IMR-90 (cell line): ENCODE measurements at regions not wholly inside any gene's neighbourhood (a gene's known extent, or its start where the extent isn't known, plus 50 kb on each side); places are given as distances from the start of the nearest gene placed in this dataset.

Source experiments
- ATAC-seq: fragments of 200-7000 bp; cut with Tn5 transposase; 2 replicates; pipeline ENCODE4 v1.9.1; 2020; ENCODE audit warnings: low read depth, mild to moderate bottlenecking, moderate library complexity
- BruUV-seq: library from RNA; stranded (reverse); fragments of 400-500 nt; replicated peaks from 2 replicates; lab custom pipeline; 2021; lab: Mats Ljungman, UMichigan
- CTCF ChIA-PET: fragments of 300-600 bp; formaldehyde crosslinking; extraction: SDS; loops from one replicate; lab custom pipeline; 2021; ENCODE audit warnings: antibody characterized with exemption; lab: Yijun Ruan, JAX
- POLR2A ChIA-PET: fragments of 300-600 bp; sonication (Branson Sonifier 250); formaldehyde crosslinking; loops from one replicate; lab custom pipeline; 2022; ENCODE audit warnings: antibody characterized with exemption; ENCODE audit not compliant: unreplicated experiment; lab: Charles Lee
- DNase-seq: peaks from one replicate; pipeline ENCODE4 v3.0.0; 2013
- H2AFZ ChIP-seq: replicated peaks from 2 replicates; pipeline ENCODE3; 2013; ENCODE audit warnings: low read length, mild to moderate bottlenecking; ENCODE audit not compliant: poor library complexity
- H2AK5ac ChIP-seq: 2 replicates; pipeline ENCODE4 v1.6.1; 2013; ENCODE audit warnings: low read depth, low read length, inconsistent platforms
- H2AK9ac ChIP-seq: replicated peaks from 2 replicates; pipeline ENCODE3; 2013; ENCODE audit warnings: mild to moderate bottlenecking, low read depth, low read length, moderate library complexity; ENCODE audit not compliant: poor library complexity
- H2BK120ac ChIP-seq: 2 replicates; pipeline ENCODE4 v1.6.1; 2013; ENCODE audit warnings: low read depth, low read length, inconsistent platforms
- H2BK15ac ChIP-seq: 3 replicates; pipeline ENCODE4 v1.6.1; 2013; ENCODE audit warnings: low read depth, low read length, inconsistent platforms
- H2BK20ac ChIP-seq: 2 replicates; pipeline ENCODE4 v1.6.1; 2013; ENCODE audit warnings: low read depth, mild to moderate bottlenecking, inconsistent platforms, low read length, moderate library complexity
- H2BK5ac ChIP-seq: 2 replicates; pipeline ENCODE4 v1.6.1; 2013; ENCODE audit warnings: mild to moderate bottlenecking, low read depth, low read length, inconsistent platforms; ENCODE audit not compliant: poor library complexity, severe bottlenecking
- H3K14ac ChIP-seq: replicated peaks from 2 replicates; pipeline ENCODE4 v1.6.1; 2013; ENCODE audit warnings: low read depth, low read length, inconsistent platforms
- H3K18ac ChIP-seq: 2 replicates; pipeline ENCODE4 v1.6.1; 2013; ENCODE audit warnings: low read depth, low read length, control low read depth
- H3K23ac ChIP-seq: 2 replicates; pipeline ENCODE4 v1.6.1; 2013; ENCODE audit warnings: low read depth, low read length, inconsistent platforms
- H3K27ac ChIP-seq: 2 replicates; pipeline ENCODE4 v1.5.1; 2013; ENCODE audit warnings: mild to moderate bottlenecking, control low read depth, low read length; ENCODE audit not compliant: insufficient read depth
- H3K27me3 ChIP-seq: 2 replicates; pipeline ENCODE4 v1.6.1; 2013; ENCODE audit warnings: low read length; ENCODE audit not compliant: control insufficient read depth, insufficient read depth
- H3K36me3 ChIP-seq: 2 replicates; pipeline ENCODE4 v1.6.1; 2013; ENCODE audit warnings: low read length, mixed read lengths; ENCODE audit not compliant: control insufficient read depth, insufficient read depth
- H3K4ac ChIP-seq: 2 replicates; pipeline ENCODE4 v1.6.1; 2013; ENCODE audit warnings: low read depth, low read length, inconsistent platforms
- H3K4me1 ChIP-seq: 2 replicates; pipeline ENCODE4 v1.6.1; 2013; ENCODE audit warnings: low read length, mixed read lengths; ENCODE audit not compliant: control insufficient read depth, insufficient read depth
- H3K4me2 ChIP-seq: 2 replicates; pipeline ENCODE4 v1.6.1; 2013; ENCODE audit warnings: low read depth, mild to moderate bottlenecking, control low read depth, low read length, moderate library complexity
- H3K4me3 ChIP-seq: 2 replicates; pipeline ENCODE4 v1.5.1; 2013; ENCODE audit warnings: low read depth, mild to moderate bottlenecking, control low read depth, low read length, moderate library complexity; ENCODE audit not compliant: insufficient read depth
- H3K56ac ChIP-seq: 2 replicates; pipeline ENCODE4 v1.6.1; 2013; ENCODE audit warnings: low read length, inconsistent platforms; ENCODE audit not compliant: insufficient read depth; ENCODE audit errors: extremely low read depth
- H3K79me1 ChIP-seq, 2 experiments: 2 replicates each; pipeline ENCODE4 v1.6.1; 2013; ENCODE audit warnings: low read length in 2 of 2, inconsistent platforms in 1 of 2, low read depth in 1 of 2
- H3K9ac ChIP-seq: 2 replicates; pipeline ENCODE4 v1.6.1; 2013; ENCODE audit warnings: low read depth, low read length, control low read depth
- H3K9me1 ChIP-seq: 2 replicates; pipeline ENCODE4 v1.6.1; 2013; ENCODE audit warnings: low read length, inconsistent platforms; ENCODE audit not compliant: insufficient read depth
- H3K9me3 ChIP-seq: 2 replicates; pipeline ENCODE4 v1.6.1; 2013; ENCODE audit warnings: low read length; ENCODE audit not compliant: control insufficient read depth, insufficient read depth
- H4K20me1 ChIP-seq: 2 replicates; pipeline ENCODE4 v1.6.1; 2013; ENCODE audit warnings: low read length, inconsistent platforms; ENCODE audit not compliant: insufficient read depth
- H4K5ac ChIP-seq: 2 replicates; pipeline ENCODE4 v1.6.1; 2013; ENCODE audit warnings: mild to moderate bottlenecking, low read depth, low read length, control low read depth
- H4K8ac ChIP-seq, 2 experiments: 2 replicates each; pipeline ENCODE4 v1.6.1; 2013; ENCODE audit warnings: low read depth in 2 of 2, low read length in 2 of 2, control low read depth in 1 of 2, inconsistent platforms in 1 of 2
- H4K91ac ChIP-seq: 2 replicates; pipeline ENCODE4 v1.6.1; 2013; ENCODE audit warnings: low read depth, low read length, inconsistent platforms; ENCODE audit not compliant: insufficient read depth
- CHD1 ChIP-seq: IDR thresholded peaks from 2 replicates; pipeline ENCODE4 v1.6.1; 2012; ENCODE audit warnings: low read depth, low read length, improper control_type of control experiment
- NFE2L2 ChIP-seq: fragments of 150-350 bp; IDR thresholded peaks from 2 replicates; pipeline ENCODE4 v1.6.1; 2016; ENCODE audit warnings: low read depth, mild to moderate bottlenecking, low read length
- RAD21 ChIP-seq: IDR thresholded peaks from 2 replicates; pipeline ENCODE4 v1.6.1; 2012; ENCODE audit warnings: low read length, improper control_type of control experiment
- SMC3 ChIP-seq: fragments of 150-350 bp; IDR thresholded peaks from 2 replicates; pipeline ENCODE4 v1.6.1; 2016; ENCODE audit warnings: low read depth, mild to moderate bottlenecking, antibody characterized with exemption, low read length, moderate library complexity
- WGBS, 2 experiments: methylation state at CpG; one replicate each; pipeline versions ENCODE4 v1.1.5 to v1.1.7; 2013; ENCODE audit warnings: missing lambda C conversion rate in 2 of 2; ENCODE audit not compliant: insufficient read length in 1 of 2; ENCODE audit errors: extremely low coverage in 2 of 2; 5-methylcytosine and 5-hydroxymethylcytosine counted together
- dilution Hi-C: fragments of 300-500 bp; cut with HindIII; formaldehyde crosslinking; loops from one replicate; pipeline ENCODE4 v1.14.3; 2018; ENCODE audit warnings: low sequenced_read_pairs; ENCODE audit not compliant: unreplicated experiment
- in situ Hi-C: fragments of 300-500 bp; cut with MboI; formaldehyde crosslinking; loops from 3 replicates; pipeline ENCODE4 v1.14.3; 2019; ENCODE audit warnings: low sequenced_read_pairs, inconsistent platforms, mixed read lengths
- intact Hi-C: fragments of 100-400 bp; cut with micrococcal nuclease; formaldehyde crosslinking; loops from 2 replicates; pipeline ENCODE4 v1.10.0; 2022
- TF ChIP-seq, protein P1 (sequence below): fragments of 150-350 bp; IDR thresholded peaks from 2 replicates; pipeline ENCODE4 v1.6.1; 2016; ENCODE audit warnings: low read depth, mild to moderate bottlenecking, low read length, moderate library complexity, borderline replicate concordance
- TF ChIP-seq, protein P2 (sequence below): conservative IDR thresholded peaks from 2 replicates; pipeline ENCODE4 v1.5.1; 2012; ENCODE audit warnings: mild to moderate bottlenecking, low read depth, low read length, improper control_type of control experiment

DNA sequence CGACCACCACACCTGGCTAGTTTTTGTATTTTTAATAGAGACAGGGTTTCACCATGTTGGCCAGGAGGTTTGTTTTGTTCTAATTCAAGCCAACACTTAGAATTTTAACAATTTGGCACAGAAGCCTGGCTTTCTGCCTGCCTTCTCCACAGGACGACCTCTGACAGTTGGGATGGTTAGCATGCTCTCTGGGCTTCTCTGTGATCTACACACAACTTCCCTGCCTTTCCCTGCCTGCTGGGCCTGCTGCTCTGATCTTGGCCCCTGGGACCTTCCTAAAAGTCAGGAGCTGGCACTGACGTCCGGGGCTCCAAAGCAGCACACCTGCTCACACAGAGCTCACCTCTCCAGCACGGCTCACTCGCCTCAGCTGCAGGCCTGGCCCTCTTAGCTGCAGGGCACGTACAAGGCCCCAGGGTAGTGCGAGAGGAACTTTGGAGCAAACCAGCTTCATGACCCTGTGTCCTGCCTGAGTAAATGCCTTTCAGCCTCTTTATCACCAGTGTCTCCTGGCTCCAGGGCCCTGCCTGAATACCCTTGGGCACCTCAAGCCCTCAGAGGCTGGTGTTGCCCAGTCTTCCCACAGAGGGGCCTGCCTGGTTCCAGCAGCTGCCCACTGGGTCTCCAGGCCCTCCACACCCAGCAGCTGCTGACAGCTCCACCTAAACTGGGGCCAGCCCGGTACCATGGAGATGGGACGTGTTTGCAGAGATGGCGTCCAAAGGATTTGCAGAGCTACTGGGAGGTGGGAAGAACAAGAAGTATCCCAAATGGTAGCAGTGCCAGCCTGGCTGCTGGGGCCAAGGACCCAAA is 96.0 kb downstream of the PSMB1 start:
- Histone ChIP-seq H3K4me1 (peaks cover 1% of the 10 kb centered on the region; the same call in 1 of the 2 replicates), H3K79me1 (no peaks in the 10 kb centered on the region), H3K27me3 (peaks cover 3% of the 10 kb centered on the region; the same call in 1 of the 2 replicates), H2BK20ac (no peak overlapping the region), H2AK5ac (no peak overlapping the region), H2BK120ac (no peak overlapping the region), H3K4ac (no peak overlapping the region), H3K27ac (no peak overlapping the region), H4K8ac (no peak overlapping the region), H3K56ac (no peak overlapping the region), H2BK5ac (no peak overlapping the region), H4K5ac (no peak overlapping the region), H3K14ac (no peak overlapping the region), H3K4me3 (no peak overlapping the region), H3K18ac (no peak overlapping the region), H4K20me1 (no peaks in the 10 kb centered on the region), H3K9ac (no peak overlapping the region), H2BK15ac (no peak overlapping the region), H4K91ac (no peak overlapping the region), H3K36me3 (no peaks in the 10 kb centered on the region), H3K9me1 (0 out of 2 replicates have a peak, but pooled peaks cover 3% of the 10 kb centered on the region), H2AFZ (peak overlapping the region; percentile 63), H2AK9ac (no peak overlapping the region), H3K4me2 (no peak overlapping the region), H3K9me3 (no peaks in the 10 kb centered on the region), H3K23ac (no peak overlapping the region)
- no TSS peak for BruUV-seq
- intact Hi-C loops (no loop called here), in situ Hi-C loops (no loop called here), dilution Hi-C loops (no loop called here)
- ChIA-PET CTCF (no interaction called here), POLR2A (no interaction called here)
- 73% methylated on average over 5 of the region's 11 CpGs; no CpG with 5 or more reads in 1 of the 2 experiments for WGBS, 2 experiments
- DNase-seq, result no peak
- ATAC-seq, result no peak; the same call in 1 of the 2 replicates
- TF ChIP-seq NFE2L2 (no peak), CHD1 (no peak), RAD21 (no peak), SMC3 (no peak)
- TF ChIP-seq, protein P1, sequence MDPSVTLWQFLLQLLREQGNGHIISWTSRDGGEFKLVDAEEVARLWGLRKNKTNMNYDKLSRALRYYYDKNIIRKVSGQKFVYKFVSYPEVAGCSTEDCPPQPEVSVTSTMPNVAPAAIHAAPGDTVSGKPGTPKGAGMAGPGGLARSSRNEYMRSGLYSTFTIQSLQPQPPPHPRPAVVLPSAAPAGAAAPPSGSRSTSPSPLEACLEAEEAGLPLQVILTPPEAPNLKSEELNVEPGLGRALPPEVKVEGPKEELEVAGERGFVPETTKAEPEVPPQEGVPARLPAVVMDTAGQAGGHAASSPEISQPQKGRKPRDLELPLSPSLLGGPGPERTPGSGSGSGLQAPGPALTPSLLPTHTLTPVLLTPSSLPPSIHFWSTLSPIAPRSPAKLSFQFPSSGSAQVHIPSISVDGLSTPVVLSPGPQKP, result no peak
- TF ChIP-seq, protein P2, sequence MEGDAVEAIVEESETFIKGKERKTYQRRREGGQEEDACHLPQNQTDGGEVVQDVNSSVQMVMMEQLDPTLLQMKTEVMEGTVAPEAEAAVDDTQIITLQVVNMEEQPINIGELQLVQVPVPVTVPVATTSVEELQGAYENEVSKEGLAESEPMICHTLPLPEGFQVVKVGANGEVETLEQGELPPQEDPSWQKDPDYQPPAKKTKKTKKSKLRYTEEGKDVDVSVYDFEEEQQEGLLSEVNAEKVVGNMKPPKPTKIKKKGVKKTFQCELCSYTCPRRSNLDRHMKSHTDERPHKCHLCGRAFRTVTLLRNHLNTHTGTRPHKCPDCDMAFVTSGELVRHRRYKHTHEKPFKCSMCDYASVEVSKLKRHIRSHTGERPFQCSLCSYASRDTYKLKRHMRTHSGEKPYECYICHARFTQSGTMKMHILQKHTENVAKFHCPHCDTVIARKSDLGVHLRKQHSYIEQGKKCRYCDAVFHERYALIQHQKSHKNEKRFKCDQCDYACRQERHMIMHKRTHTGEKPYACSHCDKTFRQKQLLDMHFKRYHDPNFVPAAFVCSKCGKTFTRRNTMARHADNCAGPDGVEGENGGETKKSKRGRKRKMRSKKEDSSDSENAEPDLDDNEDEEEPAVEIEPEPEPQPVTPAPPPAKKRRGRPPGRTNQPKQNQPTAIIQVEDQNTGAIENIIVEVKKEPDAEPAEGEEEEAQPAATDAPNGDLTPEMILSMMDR, result no peak
